Fibroblast of lung (primary cell): ENCODE measurements at regions not wholly inside any gene's neighbourhood (a gene's known extent, or its start where the extent isn't known, plus 50 kb on each side); places are given as distances from the start of the nearest gene placed in this dataset.

ENCODE experiments used
- DNase-seq, 2 donors: peaks; one replicate each; pipeline versions ENCODE4 v3.0.0 to v3.0.0-alpha.2; 2010; ENCODE audit warnings: low read depth in 2 of 2
- H2AFZ ChIP-seq: 2 replicates; pipeline ENCODE4 v1.5.1; 2012; ENCODE audit warnings: low read length, control low read depth, inconsistent platforms
- H3K27ac ChIP-seq: 2 replicates; pipeline ENCODE4 v1.5.1; 2011; ENCODE audit warnings: low read length, control low read depth; ENCODE audit not compliant: insufficient read depth
- H3K27me3 ChIP-seq: 2 replicates; pipeline ENCODE4 v1.5.1; 2011; ENCODE audit warnings: mild to moderate bottlenecking, low read length; ENCODE audit not compliant: control insufficient read depth, insufficient read depth
- H3K36me3 ChIP-seq: 2 replicates; pipeline ENCODE4 v1.5.1; 2011; ENCODE audit warnings: low read length; ENCODE audit not compliant: control insufficient read depth, insufficient read depth
- H3K4me1 ChIP-seq: 2 replicates; pipeline ENCODE4 v1.5.1; 2011; ENCODE audit warnings: low read length; ENCODE audit not compliant: control insufficient read depth, insufficient read depth; ENCODE audit errors: extremely low read depth
- H3K4me2 ChIP-seq: 2 replicates; pipeline ENCODE4 v1.5.1; 2011; ENCODE audit warnings: low read length, control low read depth; ENCODE audit not compliant: insufficient read depth; ENCODE audit errors: extremely low read depth
- H3K4me3 ChIP-seq, 4 experiments: fragments of 200-600 bp in 1 of 4; sonication (generic) in 1 of 4; replicated peaks in 1 of 4; 2 replicates each; pipeline ENCODE4 v1.5.1; 2011 to 2016; ENCODE audit warnings: low read length in 4 of 4, low read depth in 3 of 4, mild to moderate bottlenecking in 3 of 4, control low read depth in 2 of 4, inconsistent platforms in 1 of 4, mixed read lengths in 1 of 4; ENCODE audit not compliant: insufficient read depth in 1 of 4; ENCODE audit errors: control extremely low read depth in 1 of 4
- H3K79me2 ChIP-seq: 2 replicates; pipeline ENCODE4 v1.5.1; 2012; ENCODE audit warnings: mild to moderate bottlenecking, low read length, inconsistent platforms; ENCODE audit not compliant: control insufficient read depth, insufficient read depth
- H3K9ac ChIP-seq: 2 replicates; pipeline ENCODE4 v1.5.1; 2011; ENCODE audit warnings: mild to moderate bottlenecking, low read length, control low read depth; ENCODE audit not compliant: insufficient read depth
- H3K9me3 ChIP-seq: 2 replicates; pipeline ENCODE4 v1.5.1; 2012; ENCODE audit warnings: low read depth, low read length; ENCODE audit not compliant: control insufficient read depth, insufficient read depth
- H4K20me1 ChIP-seq: 2 replicates; pipeline ENCODE4 v1.5.1; 2011; ENCODE audit warnings: low read length; ENCODE audit not compliant: control insufficient read depth, insufficient read depth; ENCODE audit errors: extremely low read depth
- EZH2 ChIP-seq: IDR thresholded peaks from 2 replicates; pipeline ENCODE4 v1.5.1; 2012; ENCODE audit warnings: low read length, control low read depth, mild to moderate bottlenecking; ENCODE audit errors: missing control alignments
- TF ChIP-seq, protein P1 (sequence below), 2 donors: IDR thresholded peaks in 1 of 2; conservative IDR thresholded peaks in 1 of 2; 1 replicate in 1 of 2; 2 replicates in 1 of 2; pipeline ENCODE4 v1.5.1; 2011 to 2012; ENCODE audit warnings: low read length in 2 of 2, control low read depth in 1 of 2, inconsistent platforms in 1 of 2, low read depth in 1 of 2, mild to moderate bottlenecking in 1 of 2

- Histone ChIP-seq H2AFZ (no peak overlapping the region), H3K79me2 (no peaks in the 10 kb centered on the region), H3K9ac (no peak overlapping the region), H3K4me1 (no peaks in the 10 kb centered on the region), H4K20me1 (no peaks in the 10 kb centered on the region), H3K9me3 (no peaks in the 10 kb centered on the region), H3K4me3 (no peak overlapping the region), H3K27ac (no peak overlapping the region), H3K4me2 (no peak overlapping the region), H3K36me3 (no peaks in the 10 kb centered on the region), H3K27me3 (no peaks in the 10 kb centered on the region)
- DNase-seq: no peak
- no peak for TF ChIP-seq EZH2
- TF ChIP-seq, protein P1, sequence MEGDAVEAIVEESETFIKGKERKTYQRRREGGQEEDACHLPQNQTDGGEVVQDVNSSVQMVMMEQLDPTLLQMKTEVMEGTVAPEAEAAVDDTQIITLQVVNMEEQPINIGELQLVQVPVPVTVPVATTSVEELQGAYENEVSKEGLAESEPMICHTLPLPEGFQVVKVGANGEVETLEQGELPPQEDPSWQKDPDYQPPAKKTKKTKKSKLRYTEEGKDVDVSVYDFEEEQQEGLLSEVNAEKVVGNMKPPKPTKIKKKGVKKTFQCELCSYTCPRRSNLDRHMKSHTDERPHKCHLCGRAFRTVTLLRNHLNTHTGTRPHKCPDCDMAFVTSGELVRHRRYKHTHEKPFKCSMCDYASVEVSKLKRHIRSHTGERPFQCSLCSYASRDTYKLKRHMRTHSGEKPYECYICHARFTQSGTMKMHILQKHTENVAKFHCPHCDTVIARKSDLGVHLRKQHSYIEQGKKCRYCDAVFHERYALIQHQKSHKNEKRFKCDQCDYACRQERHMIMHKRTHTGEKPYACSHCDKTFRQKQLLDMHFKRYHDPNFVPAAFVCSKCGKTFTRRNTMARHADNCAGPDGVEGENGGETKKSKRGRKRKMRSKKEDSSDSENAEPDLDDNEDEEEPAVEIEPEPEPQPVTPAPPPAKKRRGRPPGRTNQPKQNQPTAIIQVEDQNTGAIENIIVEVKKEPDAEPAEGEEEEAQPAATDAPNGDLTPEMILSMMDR (conservative IDR thresholded peaks at IDR 0.05 in 1 of 2, IDR thresholded peaks at IDR 0.05 in 1 of 2; ENCODE audit: low read depth in 1 of 2, low read length in 2 of 2): no peak
Measured at GRCh38 chr16:62370445-62370844, 334.2 kb upstream of the CDH8 start.

- H3K4me2 ChIP-seq: no peak overlapping the region
- no peak overlapping the region for H3K27ac ChIP-seq
- H3K79me2 ChIP-seq: no peaks in the 10 kb centered on the region
- H3K27me3 ChIP-seq: no peaks in the 10 kb centered on the region
- no peaks in the 10 kb centered on the region for H3K9me3 ChIP-seq
- no peak overlapping the region for H2AFZ ChIP-seq
- H3K9ac ChIP-seq: no peak overlapping the region
- no peak for DNase-seq
- no peaks in the 10 kb centered on the region for H4K20me1 ChIP-seq
- TF ChIP-seq EZH2: no peak
- TF ChIP-seq, protein P1 (conservative IDR thresholded peaks at IDR 0.05 in 1 of 2, IDR thresholded peaks at IDR 0.05 in 1 of 2; ENCODE audit: low read depth in 1 of 2, low read length in 2 of 2): no peak
- H3K4me3 ChIP-seq: no peak overlapping the region
- no peaks in the 10 kb centered on the region for H3K36me3 ChIP-seq
- no peaks in the 10 kb centered on the region for H3K4me1 ChIP-seq
Measured at GRCh38 chr16:62363501-62363900, 327.3 kb upstream of the CDH8 start.

DNA sequence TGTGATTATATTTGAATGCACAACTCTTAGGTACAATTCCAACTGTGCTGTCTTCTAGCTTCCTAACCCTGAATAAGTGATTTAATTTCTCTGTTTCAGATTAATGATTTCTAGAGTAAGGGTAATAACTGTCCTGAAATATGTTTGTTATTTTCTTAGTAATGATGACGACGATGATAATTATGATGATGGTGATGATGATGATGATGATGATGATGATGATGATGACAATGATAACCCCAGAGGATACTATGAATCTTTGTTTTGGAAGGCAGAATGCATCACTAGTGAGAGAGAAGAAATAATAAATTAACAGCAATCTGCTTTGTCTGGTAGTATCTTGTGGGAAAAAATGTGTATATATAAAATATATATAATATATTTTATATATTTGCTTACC, 317.1 kb upstream of the CDH8 start:
- Histone ChIP-seq H4K20me1 (no peaks in the 10 kb centered on the region), H3K4me3 (no peak overlapping the region), H3K79me2 (no peaks in the 10 kb centered on the region), H3K27me3 (no peaks in the 10 kb centered on the region), H3K4me1 (no peaks in the 10 kb centered on the region), H3K4me2 (no peak overlapping the region), H2AFZ (no peak overlapping the region), H3K36me3 (no peaks in the 10 kb centered on the region), H3K9me3 (no peaks in the 10 kb centered on the region), H3K9ac (no peak overlapping the region), H3K27ac (no peak overlapping the region)
- TF ChIP-seq, protein P1 (conservative IDR thresholded peaks at IDR 0.05 in 1 of 2, IDR thresholded peaks at IDR 0.05 in 1 of 2; ENCODE audit: low read depth in 1 of 2, low read length in 2 of 2): no peak
- no peak for TF ChIP-seq EZH2
- DNase-seq: no peak
